ENCODE measurements at regions not wholly inside any gene's neighbourhood (a gene's known extent, or its start where the extent isn't known, plus 50 kb on each side); places are given as distances from the start of the nearest gene placed in this dataset.

DNA sequence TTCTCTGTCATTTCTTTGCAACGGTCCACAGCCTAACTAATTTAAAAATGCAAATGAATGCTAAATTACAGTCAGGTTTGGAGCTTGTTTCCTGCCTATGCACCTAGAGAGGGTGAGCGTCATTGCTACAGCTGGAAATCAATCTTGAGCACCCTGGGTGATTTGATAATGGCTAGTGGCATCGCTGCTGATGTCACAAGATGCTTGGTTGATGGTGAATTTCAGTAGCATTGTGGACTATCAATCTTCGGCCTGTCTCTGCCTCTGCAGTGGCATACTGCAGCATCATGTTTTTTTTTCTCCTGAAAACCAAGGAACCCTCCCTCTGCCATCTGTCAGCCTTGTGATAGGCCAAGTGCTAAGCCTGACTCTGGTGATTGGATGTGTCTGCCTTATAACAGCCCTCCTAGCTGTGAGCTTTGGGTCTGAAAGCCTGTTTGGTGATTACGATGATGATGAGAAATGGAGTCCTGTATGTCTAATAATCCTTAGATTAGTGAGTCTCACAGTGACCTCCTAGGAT is 75.3 kb downstream of the NMUR2 start:
- H3K4me1 ChIP-seq: no peaks in the 10 kb centered on the region
- intact Hi-C loops (cut with DNase I; ENCODE audit: low total_unique reads) (no loop called here), in situ Hi-C loops (cut with MboI; ENCODE audit: low sequenced_read_pairs in 4 of 4) (no loop called here)
- DNase-seq: no peak
- H3K4me3 ChIP-seq: no peak overlapping the region
- no peaks in the 10 kb centered on the region for H3K36me3 ChIP-seq
- ATAC-seq: no peak
- H3K9me3 ChIP-seq: no peaks in the 10 kb centered on the region
- H3K27ac ChIP-seq: no peak overlapping the region
- TF ChIP-seq POLR2A (IDR thresholded peaks at IDR 0.05): no peak
- no peaks in the 10 kb centered on the region for H3K27me3 ChIP-seq

DNA sequence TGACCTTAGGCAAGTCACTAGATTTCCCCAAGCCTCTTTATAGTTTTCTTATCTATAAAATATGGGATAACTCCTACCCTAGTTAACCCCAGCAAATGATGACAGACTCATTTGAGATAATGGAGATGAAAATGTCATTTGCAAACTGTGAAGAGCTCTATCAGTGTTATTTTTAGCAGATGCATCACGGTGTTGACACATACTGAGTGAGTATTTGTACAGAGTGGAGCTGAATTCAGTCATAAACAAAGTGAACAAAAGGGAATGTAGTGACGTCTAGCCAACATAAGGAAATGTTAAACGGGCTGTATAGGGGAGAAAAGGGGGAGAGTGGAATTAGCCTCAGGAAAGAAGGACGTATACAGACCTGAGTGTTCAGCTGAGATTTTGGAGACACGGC is 75.9 kb downstream of the NMUR2 start:
- no peak for TF ChIP-seq POLR2A (IDR thresholded peaks at IDR 0.05)
- TF ChIP-seq, protein P1, sequence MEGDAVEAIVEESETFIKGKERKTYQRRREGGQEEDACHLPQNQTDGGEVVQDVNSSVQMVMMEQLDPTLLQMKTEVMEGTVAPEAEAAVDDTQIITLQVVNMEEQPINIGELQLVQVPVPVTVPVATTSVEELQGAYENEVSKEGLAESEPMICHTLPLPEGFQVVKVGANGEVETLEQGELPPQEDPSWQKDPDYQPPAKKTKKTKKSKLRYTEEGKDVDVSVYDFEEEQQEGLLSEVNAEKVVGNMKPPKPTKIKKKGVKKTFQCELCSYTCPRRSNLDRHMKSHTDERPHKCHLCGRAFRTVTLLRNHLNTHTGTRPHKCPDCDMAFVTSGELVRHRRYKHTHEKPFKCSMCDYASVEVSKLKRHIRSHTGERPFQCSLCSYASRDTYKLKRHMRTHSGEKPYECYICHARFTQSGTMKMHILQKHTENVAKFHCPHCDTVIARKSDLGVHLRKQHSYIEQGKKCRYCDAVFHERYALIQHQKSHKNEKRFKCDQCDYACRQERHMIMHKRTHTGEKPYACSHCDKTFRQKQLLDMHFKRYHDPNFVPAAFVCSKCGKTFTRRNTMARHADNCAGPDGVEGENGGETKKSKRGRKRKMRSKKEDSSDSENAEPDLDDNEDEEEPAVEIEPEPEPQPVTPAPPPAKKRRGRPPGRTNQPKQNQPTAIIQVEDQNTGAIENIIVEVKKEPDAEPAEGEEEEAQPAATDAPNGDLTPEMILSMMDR (IDR thresholded peaks at IDR 0.05 in 4 of 5, conservative IDR thresholded peaks at IDR 0.05 in 1 of 5): no peak
- DNase-seq (no peak), ATAC-seq (no peak)
- in situ Hi-C loops (cut with MboI; ENCODE audit: low sequenced_read_pairs in 4 of 4): no loop called here
- Histone ChIP-seq H3K27ac (no peak overlapping the region), H3K4me3 (no peak overlapping the region), H3K9me3 (no peaks in the 10 kb centered on the region), H3K27me3 (no peaks in the 10 kb centered on the region), H3K4me1 (no peaks in the 10 kb centered on the region), H3K36me3 (no peaks in the 10 kb centered on the region)
- intact Hi-C loops (cut with DNase I; ENCODE audit: low total_unique reads): no loop called here

DNA sequence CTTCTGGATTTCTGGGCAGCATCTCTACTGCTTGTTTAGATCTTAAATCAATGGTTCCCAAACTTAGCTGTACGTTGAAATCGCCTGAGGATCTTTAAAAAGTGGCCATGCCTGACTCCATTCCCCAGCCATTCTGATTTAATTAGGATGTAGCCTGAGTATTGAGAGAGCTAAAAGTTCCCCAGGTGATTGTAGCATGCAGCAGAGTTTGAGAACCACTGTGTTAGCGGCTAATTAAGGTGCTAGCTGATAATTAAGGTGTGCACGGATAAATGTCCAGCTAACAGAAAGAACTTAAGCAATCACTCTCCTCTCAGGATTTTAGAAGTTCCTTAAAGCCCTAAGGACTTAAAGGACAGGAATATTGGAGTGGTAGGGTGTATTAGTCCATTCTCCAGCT is 89.1 kb downstream of the NMUR2 start:
- no peak for ATAC-seq
- intact Hi-C loops (cut with DNase I; ENCODE audit: low total_unique reads): no loop called here
- no peak overlapping the region for H3K4me3 ChIP-seq
- no peak overlapping the region for H3K27ac ChIP-seq
- H3K36me3 ChIP-seq: no peaks in the 10 kb centered on the region
- DNase-seq: no peak
- H3K27me3 ChIP-seq: no peaks in the 10 kb centered on the region
- in situ Hi-C loops (cut with MboI; ENCODE audit: low sequenced_read_pairs in 4 of 4): no loop called here
- H3K9me3 ChIP-seq: no peaks in the 10 kb centered on the region
- TF ChIP-seq POLR2A (IDR thresholded peaks at IDR 0.05): no peak
- TF ChIP-seq, protein P1 (IDR thresholded peaks at IDR 0.05 in 4 of 5, conservative IDR thresholded peaks at IDR 0.05 in 1 of 5): no peak
- H3K4me1 ChIP-seq: no peaks in the 10 kb centered on the region

DNA sequence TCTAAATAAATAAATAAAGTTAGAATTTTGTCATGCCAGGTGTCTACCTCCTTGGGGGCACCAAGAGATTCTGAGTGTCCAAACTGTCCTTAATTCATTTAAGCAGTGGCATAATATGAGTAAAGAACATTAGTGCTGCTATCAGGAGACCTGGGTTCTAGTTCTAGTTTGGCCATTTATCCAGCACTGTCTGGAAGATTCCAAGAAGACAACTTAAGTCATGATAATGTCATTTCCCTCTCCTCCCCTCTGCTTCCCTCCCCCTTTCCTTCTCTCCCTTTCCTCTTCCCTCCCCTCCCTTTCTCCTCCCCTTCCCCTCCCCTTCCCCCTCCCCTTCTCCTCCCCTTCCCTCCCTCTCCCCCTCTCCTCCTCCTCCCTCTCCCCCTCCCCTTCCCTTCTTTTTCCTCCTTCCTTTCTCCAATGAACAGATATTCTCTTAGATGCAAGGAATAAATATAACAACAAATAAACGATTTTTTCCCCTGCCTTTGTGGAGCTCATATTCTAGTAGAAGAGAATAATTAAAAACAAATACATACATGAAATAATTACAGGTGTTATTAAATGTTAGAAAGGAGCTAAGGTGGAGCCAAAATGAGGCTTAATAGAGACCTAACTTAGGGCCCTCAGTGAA is 90.8 kb downstream of the NMUR2 start:
- intact Hi-C loops (cut with DNase I; ENCODE audit: low total_unique reads) (no loop called here), in situ Hi-C loops (cut with MboI; ENCODE audit: low sequenced_read_pairs in 4 of 4) (no loop called here)
- TF ChIP-seq POLR2A (IDR thresholded peaks at IDR 0.05): no peak
- TF ChIP-seq, protein P1 (IDR thresholded peaks at IDR 0.05 in 4 of 5, conservative IDR thresholded peaks at IDR 0.05 in 1 of 5): no peak
- H3K27me3 ChIP-seq: no peaks in the 10 kb centered on the region
- no peak overlapping the region for H3K4me3 ChIP-seq
- ATAC-seq (no peak), DNase-seq (no peak)
- no peaks in the 10 kb centered on the region for H3K4me1 ChIP-seq
- H3K36me3 ChIP-seq: no peaks in the 10 kb centered on the region
- no peaks in the 10 kb centered on the region for H3K9me3 ChIP-seq
- no peak overlapping the region for H3K27ac ChIP-seq

DNA sequence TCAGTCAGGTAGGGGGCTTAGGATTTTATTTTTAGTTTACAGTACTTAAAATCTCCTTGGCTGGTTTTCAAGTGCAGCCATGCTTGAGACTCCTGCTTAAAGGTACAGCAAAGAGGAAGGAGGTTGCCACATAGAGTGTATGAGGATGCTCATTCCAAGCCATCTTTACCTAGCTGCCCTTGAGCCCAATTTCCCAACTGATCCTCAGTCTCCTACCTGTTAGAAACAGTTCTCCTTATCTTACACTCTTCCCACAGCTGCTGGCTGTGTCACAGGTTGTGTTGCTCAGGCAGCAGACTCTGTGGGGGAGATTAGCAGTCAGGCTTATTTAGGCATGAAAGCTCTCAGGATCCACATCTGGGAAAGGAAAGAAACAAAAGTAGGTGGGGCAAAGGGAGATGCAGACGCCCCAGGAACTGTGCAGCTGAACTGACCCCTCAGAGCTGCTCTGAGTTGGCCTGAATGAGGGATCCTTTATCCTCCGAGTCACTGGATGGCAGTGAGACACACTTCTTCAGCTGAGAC is 95.1 kb downstream of the NMUR2 start:
- Histone ChIP-seq H3K4me3 (no peak overlapping the region), H3K27ac (no peak overlapping the region), H3K9me3 (no peaks in the 10 kb centered on the region), H3K36me3 (no peaks in the 10 kb centered on the region), H3K4me1 (no peaks in the 10 kb centered on the region), H3K27me3 (no peaks in the 10 kb centered on the region)
- DNase-seq (no peak), ATAC-seq (no peak)
- in situ Hi-C loops (cut with MboI; ENCODE audit: low sequenced_read_pairs in 4 of 4): no loop called here
- intact Hi-C loops (cut with DNase I; ENCODE audit: low total_unique reads): no loop called here
- TF ChIP-seq, protein P1 (IDR thresholded peaks at IDR 0.05 in 4 of 5, conservative IDR thresholded peaks at IDR 0.05 in 1 of 5): no peak
